Osteoblast (primary cell): ENCODE measurements at regions not wholly inside any gene's neighbourhood (a gene's known extent, or its start where the extent isn't known, plus 50 kb on each side); places are given as distances from the start of the nearest gene placed in this dataset.

ENCODE experiments used
- DNase-seq: peaks from one replicate; pipeline ENCODE4 v3.0.0; 2011; ENCODE audit warnings: low spot score, mixed read lengths; ENCODE audit not compliant: insufficient read length; ENCODE audit errors: missing footprints
- H2AFZ ChIP-seq: 2 replicates; pipeline ENCODE4 v1.6.0; 2011; ENCODE audit warnings: mild to moderate bottlenecking, low read length
- H3K27ac ChIP-seq: 2 replicates; pipeline ENCODE4 v1.5.1; 2011; ENCODE audit warnings: mild to moderate bottlenecking, low read depth, low read length, moderate library complexity
- H3K27me3 ChIP-seq: 2 replicates; pipeline ENCODE4 v1.6.0; 2012; ENCODE audit warnings: mild to moderate bottlenecking, control low read depth, inconsistent platforms, low read length, moderate library complexity; ENCODE audit not compliant: insufficient read depth
- H3K36me3 ChIP-seq: 2 replicates; pipeline ENCODE4 v1.5.1; 2011; ENCODE audit warnings: mild to moderate bottlenecking, low read length, control low read depth, moderate library complexity; ENCODE audit not compliant: insufficient read depth
- H3K4me1 ChIP-seq: 2 replicates; pipeline ENCODE4 v1.5.1; 2011; ENCODE audit warnings: mild to moderate bottlenecking, low read length, control low read depth, moderate library complexity; ENCODE audit not compliant: insufficient read depth
- H3K4me2 ChIP-seq: 2 replicates; pipeline ENCODE4 v1.6.0; 2011; ENCODE audit warnings: mild to moderate bottlenecking, low read length; ENCODE audit not compliant: insufficient read depth
- H3K4me3 ChIP-seq: fragments of 200-600 bp; sonication (generic); 3 replicates; pipeline ENCODE4 v1.5.1; 2012; ENCODE audit warnings: mild to moderate bottlenecking, low read length, inconsistent platforms; ENCODE audit not compliant: insufficient read depth
- H3K79me2 ChIP-seq: 2 replicates; pipeline ENCODE4 v1.6.0; 2012; ENCODE audit warnings: mild to moderate bottlenecking, low read length, control low read depth, inconsistent platforms; ENCODE audit not compliant: insufficient read depth
- H3K9me3 ChIP-seq: 2 replicates; pipeline ENCODE4 v1.5.1; 2011; ENCODE audit warnings: low read depth, low read length, control low read depth
- H4K20me1 ChIP-seq: 2 replicates; pipeline ENCODE4 v1.6.0; 2012; ENCODE audit warnings: mild to moderate bottlenecking, low read length, control low read depth; ENCODE audit not compliant: insufficient read depth
- CTCF ChIP-seq: IDR thresholded peaks from 2 replicates; pipeline ENCODE4 v1.5.1; 2011; ENCODE audit warnings: mild to moderate bottlenecking, low read depth, low read length, moderate library complexity; ENCODE audit errors: extremely low read depth

- Histone ChIP-seq H3K9me3 (peaks cover 2% of the 10 kb centered on the region), H3K4me2 (no peak overlapping the region), H2AFZ (no peak overlapping the region), H3K27ac (no peak overlapping the region), H3K27me3 (peaks cover 19% of the 10 kb centered on the region), H4K20me1 (no peaks in the 10 kb centered on the region), H3K36me3 (no peaks in the 10 kb centered on the region), H3K4me3 (no peak overlapping the region), H3K4me1 (no peaks in the 10 kb centered on the region), H3K79me2 (no peaks in the 10 kb centered on the region)
- no peak for DNase-seq
- TF ChIP-seq CTCF = no peak
Observed at GRCh38 chrX:39304746-39305145, 503.5 kb downstream of the MID1IP1 start.

GRCh38 chrX:39307488-39307887 is 506.2 kb downstream of the MID1IP1 start:
- H3K27me3 ChIP-seq = peaks cover 16% of the 10 kb centered on the region
- no peaks in the 10 kb centered on the region for H3K4me1 ChIP-seq
- no peak for TF ChIP-seq CTCF
- H3K9me3 ChIP-seq = peaks cover 2% of the 10 kb centered on the region
- H3K4me3 ChIP-seq = no peak overlapping the region
- H4K20me1 ChIP-seq = peaks cover 4% of the 10 kb centered on the region
- DNase-seq = no peak
- H3K4me2 ChIP-seq = no peak overlapping the region
- H2AFZ ChIP-seq = no peak overlapping the region
- no peaks in the 10 kb centered on the region for H3K79me2 ChIP-seq
- H3K27ac ChIP-seq = no peak overlapping the region
- no peaks in the 10 kb centered on the region for H3K36me3 ChIP-seq

- DNase-seq = no peak
- Histone ChIP-seq H3K27me3 (peaks cover 20% of the 10 kb centered on the region), H4K20me1 (peaks cover 4% of the 10 kb centered on the region), H3K4me2 (no peak overlapping the region), H2AFZ (no peak overlapping the region), H3K4me1 (no peaks in the 10 kb centered on the region), H3K36me3 (no peaks in the 10 kb centered on the region), H3K9me3 (no peaks in the 10 kb centered on the region), H3K27ac (no peak overlapping the region), H3K79me2 (no peaks in the 10 kb centered on the region), H3K4me3 (no peak overlapping the region)
- TF ChIP-seq CTCF = no peak
Observed at GRCh38 chrX:39308126-39308525, 506.9 kb downstream of the MID1IP1 start.

GRCh38 chrX:39309018-39309635 is 507.9 kb downstream of the MID1IP1 start:
- no peak for DNase-seq

More at GRCh38 chrX:39309018-39309635, 507.9 kb downstream of the MID1IP1 start:
- no peaks in the 10 kb centered on the region for H3K79me2 ChIP-seq
- H3K9me3 ChIP-seq = no peaks in the 10 kb centered on the region
- H4K20me1 ChIP-seq = peaks cover 4% of the 10 kb centered on the region
- no peak overlapping the region for H2AFZ ChIP-seq
- no peaks in the 10 kb centered on the region for H3K4me1 ChIP-seq
- H3K36me3 ChIP-seq = no peaks in the 10 kb centered on the region
- H3K27ac ChIP-seq = no peak overlapping the region
- H3K27me3 ChIP-seq = peaks cover 30% of the 10 kb centered on the region
- TF ChIP-seq CTCF = no peak
- H3K4me3 ChIP-seq = no peak overlapping the region
- no peak overlapping the region for H3K4me2 ChIP-seq
